Mesothelial cell of epicardium (in vitro differentiated cells): ENCODE measurements at regions not wholly inside any gene's neighbourhood (a gene's known extent, or its start where the extent isn't known, plus 50 kb on each side); places are given as distances from the start of the nearest gene placed in this dataset.

Experiments used
- DNase-seq, 2 experiments: peaks; one replicate each; pipeline ENCODE4 v3.0.0; 2021; ENCODE audit warnings: low spot score in 2 of 2; ENCODE audit not compliant: unreplicated experiment in 2 of 2
- H3K27ac Mint-ChIP-seq: 2 replicates; pipeline ENCODE4 v1.8.0; 2021; ENCODE audit warnings: mixed read lengths
- H3K27me3 Mint-ChIP-seq: 2 replicates; pipeline ENCODE4 v1.8.0; 2021; ENCODE audit warnings: low read depth, mixed read lengths
- H3K36me3 Mint-ChIP-seq: 2 replicates; pipeline ENCODE4 v1.8.0; 2021; ENCODE audit warnings: mixed read lengths
- H3K4me1 Mint-ChIP-seq: 2 replicates; pipeline ENCODE4 v1.8.0; 2021; ENCODE audit warnings: mixed read lengths
- H3K4me3 Mint-ChIP-seq: 2 replicates; pipeline ENCODE4 v1.8.0; 2021; ENCODE audit warnings: mild to moderate bottlenecking, moderate library complexity, mixed read lengths
- H3K9me3 Mint-ChIP-seq: 2 replicates; pipeline ENCODE4 v1.8.0; 2021; ENCODE audit warnings: mixed read lengths
- TF ChIP-seq, protein P1 (sequence below): fragments of 200-600 bp; sonication (generic); IDR thresholded peaks from one replicate; pipeline ENCODE4 v1.5.0; 2021; ENCODE audit warnings: antibody characterized with exemption; ENCODE audit not compliant: unreplicated experiment

DNA sequence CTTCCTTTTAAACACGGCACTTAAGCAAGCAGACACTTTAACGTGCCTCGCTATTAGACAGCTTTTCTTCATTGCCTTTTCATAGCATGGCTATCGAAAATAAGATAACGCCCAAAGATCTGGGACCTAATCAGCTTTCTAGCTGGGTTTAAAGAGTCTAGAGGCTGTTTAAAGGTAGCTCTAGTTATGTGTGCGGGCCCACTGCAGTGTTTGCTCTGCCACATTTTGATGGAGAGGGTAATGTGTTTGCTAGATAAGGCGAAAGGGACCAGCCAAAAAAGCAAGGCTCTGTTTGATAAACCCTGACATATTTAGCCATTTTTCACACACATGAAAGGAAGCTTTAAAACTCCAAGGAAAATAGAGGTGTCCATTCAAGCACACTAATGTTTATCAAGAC, 91.6 kb downstream of the NR2F2 start:
- DNase-seq, result no peak
- Mint-ChIP-seq H3K4me1 (peaks cover 10% of the 10 kb centered on the region), H3K27ac (no peak overlapping the region), H3K27me3 (peaks cover 94% of the 10 kb centered on the region), H3K9me3 (peaks cover 4% of the 10 kb centered on the region), H3K36me3 (no peaks in the 10 kb centered on the region), H3K4me3 (no peak overlapping the region)
- TF ChIP-seq, protein P1, sequence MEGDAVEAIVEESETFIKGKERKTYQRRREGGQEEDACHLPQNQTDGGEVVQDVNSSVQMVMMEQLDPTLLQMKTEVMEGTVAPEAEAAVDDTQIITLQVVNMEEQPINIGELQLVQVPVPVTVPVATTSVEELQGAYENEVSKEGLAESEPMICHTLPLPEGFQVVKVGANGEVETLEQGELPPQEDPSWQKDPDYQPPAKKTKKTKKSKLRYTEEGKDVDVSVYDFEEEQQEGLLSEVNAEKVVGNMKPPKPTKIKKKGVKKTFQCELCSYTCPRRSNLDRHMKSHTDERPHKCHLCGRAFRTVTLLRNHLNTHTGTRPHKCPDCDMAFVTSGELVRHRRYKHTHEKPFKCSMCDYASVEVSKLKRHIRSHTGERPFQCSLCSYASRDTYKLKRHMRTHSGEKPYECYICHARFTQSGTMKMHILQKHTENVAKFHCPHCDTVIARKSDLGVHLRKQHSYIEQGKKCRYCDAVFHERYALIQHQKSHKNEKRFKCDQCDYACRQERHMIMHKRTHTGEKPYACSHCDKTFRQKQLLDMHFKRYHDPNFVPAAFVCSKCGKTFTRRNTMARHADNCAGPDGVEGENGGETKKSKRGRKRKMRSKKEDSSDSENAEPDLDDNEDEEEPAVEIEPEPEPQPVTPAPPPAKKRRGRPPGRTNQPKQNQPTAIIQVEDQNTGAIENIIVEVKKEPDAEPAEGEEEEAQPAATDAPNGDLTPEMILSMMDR, result no peak

DNA sequence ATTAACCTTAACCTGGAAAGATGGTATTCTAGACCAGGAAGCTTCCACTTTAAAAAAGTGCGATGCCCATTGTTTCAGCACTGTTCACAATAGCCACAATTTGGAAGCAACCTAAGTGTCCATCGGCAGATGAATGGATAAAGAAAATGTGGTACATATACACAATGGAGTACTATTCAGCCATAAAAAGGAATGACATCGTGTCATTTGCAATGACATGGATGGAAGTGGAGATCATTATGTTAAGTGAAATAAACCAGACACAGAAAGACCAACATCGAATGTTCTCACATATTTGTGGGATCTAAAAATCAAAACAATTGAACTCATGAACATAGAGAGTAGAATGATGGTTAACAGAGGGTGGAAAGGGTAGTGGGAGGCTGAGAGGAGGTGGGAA, 94.2 kb downstream of the NR2F2 start:
- Mint-ChIP-seq H3K36me3 (no peaks in the 10 kb centered on the region), H3K9me3 (peaks cover 4% of the 10 kb centered on the region), H3K4me3 (no peak overlapping the region), H3K27ac (no peak overlapping the region), H3K4me1 (peaks cover 6% of the 10 kb centered on the region), H3K27me3 (peaks cover 78% of the 10 kb centered on the region)
- TF ChIP-seq, protein P1, result no peak
- no peak for DNase-seq

GRCh38 chr15:96428742-96429141, 98.2 kb downstream of the NR2F2 start:
- H3K4me1 Mint-ChIP-seq, result peaks cover 6% of the 10 kb centered on the region
- H3K27ac Mint-ChIP-seq, result no peak overlapping the region
- no peak overlapping the region for H3K4me3 Mint-ChIP-seq
- H3K27me3 Mint-ChIP-seq, result peaks cover 41% of the 10 kb centered on the region
- TF ChIP-seq, protein P1, result no peak
- peaks cover 4% of the 10 kb centered on the region for H3K9me3 Mint-ChIP-seq
- no peaks in the 10 kb centered on the region for H3K36me3 Mint-ChIP-seq
- no peak for DNase-seq

- no peak overlapping the region for H3K27ac Mint-ChIP-seq
- H3K4me1 Mint-ChIP-seq, result peaks cover 6% of the 10 kb centered on the region
- TF ChIP-seq, protein P1, result no peak
- no peaks in the 10 kb centered on the region for H3K36me3 Mint-ChIP-seq
- DNase-seq, result no peak
- H3K27me3 Mint-ChIP-seq, result peaks cover 30% of the 10 kb centered on the region
- no peak overlapping the region for H3K4me3 Mint-ChIP-seq
- no peaks in the 10 kb centered on the region for H3K9me3 Mint-ChIP-seq
These were observed 101.3 kb downstream of the NR2F2 start for GRCh38 chr15:96431786-96432185.

DNA sequence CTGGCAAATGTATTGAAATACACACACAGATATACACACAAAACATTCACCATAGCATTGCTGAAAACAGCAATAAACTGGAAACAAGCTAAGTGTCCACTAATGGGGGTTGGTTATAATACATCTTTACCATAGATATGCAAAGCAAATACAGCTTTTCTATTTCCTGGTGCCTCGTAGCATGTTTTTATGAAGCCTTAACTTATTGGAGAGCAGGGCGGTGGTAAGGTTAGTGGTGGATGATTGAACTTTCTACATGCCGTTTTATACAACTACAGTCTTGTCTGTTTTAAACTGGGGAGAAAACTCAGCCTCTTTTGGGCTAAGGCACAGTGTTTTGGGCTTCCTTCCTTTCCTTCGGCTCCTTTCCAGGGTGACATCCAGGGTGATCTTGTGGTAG, 104.5 kb downstream of the NR2F2 start:
- peaks cover 6% of the 10 kb centered on the region for H3K4me1 Mint-ChIP-seq
- H3K36me3 Mint-ChIP-seq, result no peaks in the 10 kb centered on the region
- no peak for DNase-seq
- TF ChIP-seq, protein P1, result no peak
- H3K4me3 Mint-ChIP-seq, result no peak overlapping the region
- H3K27me3 Mint-ChIP-seq, result peaks cover 43% of the 10 kb centered on the region
- H3K27ac Mint-ChIP-seq, result no peak overlapping the region
- no peaks in the 10 kb centered on the region for H3K9me3 Mint-ChIP-seq

- Mint-ChIP-seq H3K4me1 (peaks cover 6% of the 10 kb centered on the region), H3K27me3 (peaks cover 45% of the 10 kb centered on the region), H3K9me3 (no peaks in the 10 kb centered on the region), H3K27ac (no peak overlapping the region), H3K4me3 (no peak overlapping the region), H3K36me3 (no peaks in the 10 kb centered on the region)
- TF ChIP-seq, protein P1, result no peak
- DNase-seq, result no peak
These were observed 105.3 kb downstream of the NR2F2 start for GRCh38 chr15:96435841-96436240.
